ENCODE measurements at regions not wholly inside any gene's neighbourhood (a gene's known extent, or its start where the extent isn't known, plus 50 kb on each side); places are given as distances from the start of the nearest gene placed in this dataset.

GRCh38 chr12:65613692-65614091, 210.6 kb upstream of the HMGA2 start:
- TF ChIP-seq EZH2phosphoT487 (conservative IDR thresholded peaks at IDR 0.05; ENCODE audit: low read length) (no peak), CTCF (IDR thresholded peaks at IDR 0.05; ENCODE audit: insufficient read depth, low read length, poor library complexity, severe bottlenecking) (no peak)
